ENCODE measurements at regions not wholly inside any gene's neighbourhood (a gene's known extent, or its start where the extent isn't known, plus 50 kb on each side); places are given as distances from the start of the nearest gene placed in this dataset.

DNA sequence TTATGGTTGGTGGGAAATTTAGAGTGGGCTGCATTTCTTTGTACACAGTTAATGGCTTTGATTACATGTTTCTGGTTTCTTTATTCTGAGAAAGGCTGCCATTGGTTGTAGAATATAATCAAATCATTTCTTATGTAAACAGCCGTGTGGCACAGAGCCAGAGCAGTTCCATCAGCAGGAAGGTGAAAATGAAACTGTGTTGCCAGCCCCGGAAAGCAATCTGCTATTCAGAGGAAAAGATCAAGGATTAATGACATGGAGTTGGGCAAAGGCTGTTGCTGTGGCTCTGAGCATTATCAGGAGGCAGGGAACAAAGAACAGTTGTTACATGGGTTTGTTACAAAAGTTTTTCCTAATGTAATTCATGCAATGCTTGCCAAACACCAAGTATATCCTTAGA lies 74.2 kb upstream of the ZNF716 start:
- TF ChIP-seq, protein P1, sequence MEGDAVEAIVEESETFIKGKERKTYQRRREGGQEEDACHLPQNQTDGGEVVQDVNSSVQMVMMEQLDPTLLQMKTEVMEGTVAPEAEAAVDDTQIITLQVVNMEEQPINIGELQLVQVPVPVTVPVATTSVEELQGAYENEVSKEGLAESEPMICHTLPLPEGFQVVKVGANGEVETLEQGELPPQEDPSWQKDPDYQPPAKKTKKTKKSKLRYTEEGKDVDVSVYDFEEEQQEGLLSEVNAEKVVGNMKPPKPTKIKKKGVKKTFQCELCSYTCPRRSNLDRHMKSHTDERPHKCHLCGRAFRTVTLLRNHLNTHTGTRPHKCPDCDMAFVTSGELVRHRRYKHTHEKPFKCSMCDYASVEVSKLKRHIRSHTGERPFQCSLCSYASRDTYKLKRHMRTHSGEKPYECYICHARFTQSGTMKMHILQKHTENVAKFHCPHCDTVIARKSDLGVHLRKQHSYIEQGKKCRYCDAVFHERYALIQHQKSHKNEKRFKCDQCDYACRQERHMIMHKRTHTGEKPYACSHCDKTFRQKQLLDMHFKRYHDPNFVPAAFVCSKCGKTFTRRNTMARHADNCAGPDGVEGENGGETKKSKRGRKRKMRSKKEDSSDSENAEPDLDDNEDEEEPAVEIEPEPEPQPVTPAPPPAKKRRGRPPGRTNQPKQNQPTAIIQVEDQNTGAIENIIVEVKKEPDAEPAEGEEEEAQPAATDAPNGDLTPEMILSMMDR (IDR thresholded peaks at IDR 0.05; ENCODE audit: low read depth, low read length): no peak
- DNase-seq (ENCODE audit: low read depth, low spot score): no peak
- in situ Hi-C loops (cut with HindIII; ENCODE audit: low sequenced_read_pairs): no loop called here
- H3K4me3 ChIP-seq (ENCODE audit: low read depth, low read length): no peak overlapping the region

DNA sequence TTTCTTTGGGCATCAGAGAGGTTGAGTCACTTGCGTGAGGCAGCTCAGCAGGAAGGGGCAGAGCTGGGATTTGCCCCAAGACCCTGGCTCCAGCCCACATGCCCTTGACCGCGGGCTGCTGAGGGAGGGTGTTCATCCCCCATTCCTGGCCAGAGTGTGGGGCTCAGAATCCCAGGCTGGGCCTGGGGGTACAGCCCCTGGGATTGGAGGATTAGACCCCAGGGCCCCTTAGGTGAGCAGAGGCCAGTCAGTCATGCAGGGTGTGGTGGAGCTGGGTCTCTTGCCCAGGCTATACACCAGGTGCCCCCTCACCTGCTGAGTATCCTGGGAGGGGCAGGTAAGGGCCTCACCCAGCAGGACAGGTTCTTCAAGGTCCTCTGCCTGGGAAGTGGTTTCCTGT lies 68.4 kb upstream of the ZNF716 start:
- TF ChIP-seq, protein P1 (IDR thresholded peaks at IDR 0.05; ENCODE audit: low read depth, low read length): no peak
- no peak for DNase-seq (ENCODE audit: low read depth, low spot score)
- in situ Hi-C loops (cut with HindIII; ENCODE audit: low sequenced_read_pairs): no loop called here
- H3K4me3 ChIP-seq (ENCODE audit: low read depth, low read length): no peak overlapping the region

DNA sequence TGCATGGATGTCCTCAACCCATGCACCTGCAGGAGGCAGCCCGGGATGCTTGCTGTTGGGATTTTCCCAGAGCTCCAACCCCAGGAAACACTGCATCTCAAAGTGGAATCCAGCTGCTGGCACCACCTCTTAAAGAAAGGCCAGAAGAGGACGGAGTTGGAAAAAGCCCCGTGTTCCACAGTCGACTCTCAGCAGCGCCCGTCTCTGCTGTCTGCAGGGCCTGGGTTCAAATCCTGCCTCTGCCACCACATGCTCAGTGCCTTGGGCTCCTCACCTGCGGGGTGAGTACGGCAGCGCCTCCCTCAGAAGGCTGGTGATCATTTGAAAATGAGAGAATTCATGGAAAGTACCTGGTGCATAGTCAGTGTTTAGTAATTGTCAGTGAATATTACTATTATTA lies 65.6 kb upstream of the ZNF716 start:
- DNase-seq (ENCODE audit: low read depth, low spot score): no peak
- in situ Hi-C loops (cut with HindIII; ENCODE audit: low sequenced_read_pairs): no loop called here
- TF ChIP-seq, protein P1 (IDR thresholded peaks at IDR 0.05; ENCODE audit: low read depth, low read length): no peak
- no peak overlapping the region for H3K4me3 ChIP-seq (ENCODE audit: low read depth, low read length)

DNA sequence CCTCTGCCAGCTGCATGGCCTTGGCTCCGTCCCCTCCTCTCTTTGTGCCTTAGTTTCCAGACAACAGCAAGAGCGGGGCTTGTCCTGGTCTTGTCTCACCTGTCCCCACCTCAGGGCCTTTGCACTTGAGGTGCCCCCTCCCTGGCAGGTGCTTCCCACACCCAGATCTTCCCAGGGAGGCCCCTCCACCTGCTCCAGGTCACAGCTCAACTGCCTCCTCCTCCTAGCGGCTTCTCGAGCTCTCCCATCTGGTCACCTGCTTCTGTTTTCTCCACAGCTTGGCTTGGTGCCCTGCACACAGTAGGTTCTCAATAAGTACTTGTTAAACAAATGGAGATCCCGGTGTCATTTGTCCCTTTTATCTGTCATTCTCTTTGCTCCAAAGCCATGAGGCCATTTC lies 64.3 kb upstream of the ZNF716 start:
- in situ Hi-C loops (cut with HindIII; ENCODE audit: low sequenced_read_pairs): no loop called here
- TF ChIP-seq, protein P1 (IDR thresholded peaks at IDR 0.05; ENCODE audit: low read depth, low read length): no peak

DNA sequence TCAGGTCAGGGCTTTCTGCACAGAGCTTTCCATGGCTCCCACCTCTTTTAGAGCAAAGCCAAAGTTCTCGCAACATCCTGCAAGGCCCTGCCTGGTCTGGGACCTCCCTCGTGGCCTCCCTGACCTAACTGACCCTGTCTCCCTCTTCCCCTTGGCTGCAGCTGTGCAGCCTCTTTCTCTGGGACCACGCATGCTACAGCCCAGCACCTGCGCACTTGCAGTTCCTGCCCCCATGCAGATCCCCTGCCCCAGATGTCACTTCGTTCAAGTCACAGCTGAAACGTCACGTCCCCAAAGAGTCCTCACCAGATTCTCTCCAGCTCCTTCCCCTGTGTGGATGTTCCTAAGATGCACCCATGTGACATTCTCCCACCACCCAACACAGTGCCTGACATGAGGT lies 61.2 kb upstream of the ZNF716 start:
- no peak overlapping the region for H3K4me3 ChIP-seq (ENCODE audit: low read depth, low read length)
- no peak for DNase-seq (ENCODE audit: low read depth, low spot score)
- TF ChIP-seq, protein P1 (IDR thresholded peaks at IDR 0.05; ENCODE audit: low read depth, low read length): no peak
- in situ Hi-C loops (cut with HindIII; ENCODE audit: low sequenced_read_pairs): no loop called here

More for the DNA sequence above, 64.3 kb upstream of the ZNF716 start:
- no peak overlapping the region for H3K4me3 ChIP-seq (ENCODE audit: low read depth, low read length)
- DNase-seq (ENCODE audit: low read depth, low spot score): no peak

DNA sequence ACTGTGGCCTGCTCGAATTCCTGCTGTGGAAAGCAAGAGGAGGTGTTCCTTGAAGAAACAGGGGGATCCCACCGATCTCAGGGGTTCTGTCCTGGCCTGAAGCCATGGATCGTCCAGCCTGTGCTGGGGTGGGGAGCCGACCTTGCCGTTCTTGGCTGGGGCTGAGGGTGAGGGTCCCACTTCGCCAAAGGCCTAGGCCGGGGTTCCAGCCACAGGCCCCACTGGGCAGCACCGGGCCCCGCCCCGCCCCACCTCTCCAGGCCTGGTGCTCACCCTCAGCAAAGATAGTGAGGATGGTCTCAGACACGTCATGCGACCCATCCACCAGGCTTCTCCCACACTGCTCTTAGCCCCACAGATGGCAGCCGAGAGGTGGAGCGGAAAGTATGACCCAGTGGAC lies 51.4 kb upstream of the ZNF716 start:
- no peak for DNase-seq (ENCODE audit: low read depth, low spot score)
- no peak overlapping the region for H3K4me3 ChIP-seq (ENCODE audit: low read depth, low read length)
- TF ChIP-seq, protein P1 (IDR thresholded peaks at IDR 0.05; ENCODE audit: low read depth, low read length): no peak
- in situ Hi-C loops (cut with HindIII; ENCODE audit: low sequenced_read_pairs): no loop called here

Measured in astrocyte of the spinal cord (primary cell).